ENCODE measurements at regions not wholly inside any gene's neighbourhood (a gene's known extent, or its start where the extent isn't known, plus 50 kb on each side); places are given as distances from the start of the nearest gene placed in this dataset.

GRCh38 chr4:127140306-127140705, 492.5 kb upstream of the INTU start:
- no peak for TF ChIP-seq CTCF (IDR thresholded peaks at IDR 0.05)
- no peak for TF ChIP-seq POLR2A (IDR thresholded peaks at IDR 0.05)
- TF ChIP-seq POLR2AphosphoS5 (IDR thresholded peaks at IDR 0.05; ENCODE audit: insufficient read depth in 1 of 2, low read depth in 1 of 2) = no peak
